MM.1S (cell line): ENCODE measurements at regions not wholly inside any gene's neighbourhood (a gene's known extent, or its start where the extent isn't known, plus 50 kb on each side); places are given as distances from the start of the nearest gene placed in this dataset.

Experiments
- DNase-seq: peaks from one replicate; pipeline ENCODE4 v3.0.0-alpha.2; 2015
- H2AFZ ChIP-seq: fragments of 300-600 bp; sonication (generic); 2 replicates; pipeline ENCODE4 v1.6.0; 2016; ENCODE audit warnings: antibody characterized with exemption, low read length
- H3F3A ChIP-seq: fragments of 300-600 bp; sonication (generic); 2 replicates; pipeline ENCODE4 v1.6.1; 2016; ENCODE audit warnings: mild to moderate bottlenecking, antibody characterized with exemption, low read length, moderate library complexity, mixed read lengths; ENCODE audit not compliant: insufficient read depth
- H3K27ac ChIP-seq: fragments of 300-600 bp; sonication (generic); 2 replicates; pipeline ENCODE4 v1.5.1; 2016; ENCODE audit warnings: mild to moderate bottlenecking, low read length
- H3K27me3 ChIP-seq: fragments of 300-600 bp; sonication (generic); replicated peaks from 2 replicates; pipeline ENCODE4 v1.6.0; 2016; ENCODE audit warnings: low read length; ENCODE audit not compliant: insufficient read depth
- H3K36me3 ChIP-seq: fragments of 300-600 bp; sonication (generic); replicated peaks from 2 replicates; pipeline ENCODE4 v1.6.1; 2016; ENCODE audit warnings: mild to moderate bottlenecking, low read length, mixed read lengths; ENCODE audit not compliant: insufficient read depth
- H3K4me1 ChIP-seq: fragments of 300-600 bp; sonication (generic); 2 replicates; pipeline ENCODE4 v1.6.1; 2016; ENCODE audit warnings: low read length, mixed read lengths
- H3K4me2 ChIP-seq: fragments of 300-600 bp; sonication (generic); 2 replicates; pipeline ENCODE4 v1.6.0; 2016; ENCODE audit warnings: low read depth, low read length
- H3K4me3 ChIP-seq: fragments of 300-600 bp; sonication (generic); 2 replicates; pipeline ENCODE4 v1.5.1; 2016; ENCODE audit warnings: low read length, mixed read lengths
- H3K79me2 ChIP-seq: fragments of 300-600 bp; sonication (generic); 2 replicates; pipeline ENCODE4 v1.6.1; 2016; ENCODE audit warnings: mixed run types, low read length, mixed read lengths
- H3K9ac ChIP-seq: fragments of 300-600 bp; sonication (generic); 2 replicates; pipeline ENCODE4 v1.6.1; 2016; ENCODE audit warnings: low read length, mixed read lengths
- H3K9me2 ChIP-seq: fragments of 300-600 bp; sonication (generic); replicated peaks from 2 replicates; pipeline ENCODE4 v1.6.1; 2016; ENCODE audit warnings: mild to moderate bottlenecking, low read length, mixed read lengths; ENCODE audit not compliant: insufficient read depth
- H3K9me3 ChIP-seq: fragments of 300-600 bp; sonication (generic); replicated peaks from 2 replicates; pipeline ENCODE4 v1.6.1; 2016; ENCODE audit warnings: mild to moderate bottlenecking, low read length, mixed read lengths; ENCODE audit not compliant: insufficient read depth
- H4K20me1 ChIP-seq: fragments of 300-600 bp; sonication (generic); 2 replicates; pipeline ENCODE4 v1.6.1; 2016; ENCODE audit warnings: mild to moderate bottlenecking, low read length, moderate library complexity, mixed read lengths; ENCODE audit not compliant: insufficient read depth
- CTCF ChIP-seq: fragments of 300-600 bp; sonication (generic); IDR thresholded peaks from 2 replicates; pipeline ENCODE4 v1.5.1; 2016; ENCODE audit warnings: antibody characterized with exemption, low read length, mixed read lengths
- EZH2 ChIP-seq: fragments of 300-600 bp; sonication (generic); optimal IDR thresholded peaks from 2 replicates; pipeline ENCODE3; 2017; ENCODE audit warnings: low read depth, mild to moderate bottlenecking, antibody characterized with exemption, low read length, mixed read lengths
- EZH2phosphoT487 ChIP-seq: fragments of 300-600 bp; sonication (generic); IDR thresholded peaks from 2 replicates; pipeline ENCODE4 v1.6.1; 2018; ENCODE audit warnings: antibody characterized with exemption, low read length

- Histone ChIP-seq H3K36me3 (no peaks in the 10 kb centered on the region), H3K9me3 (no peaks in the 10 kb centered on the region), H3K9me2 (no peaks in the 10 kb centered on the region), H3K79me2 (no peaks in the 10 kb centered on the region), H3F3A (peaks cover 28% of the 10 kb centered on the region), H3K4me1 (peaks cover 52% of the 10 kb centered on the region), H3K4me3 (no peak overlapping the region), H3K9ac (no peak overlapping the region), H2AFZ (no peak overlapping the region), H3K27ac (no peak overlapping the region), H4K20me1 (no peaks in the 10 kb centered on the region), H3K4me2 (no peak overlapping the region), H3K27me3 (no peaks in the 10 kb centered on the region)
- TF ChIP-seq EZH2 (no peak), CTCF (no peak), EZH2phosphoT487 (no peak)
- no peak for DNase-seq
Measured at GRCh38 chr3:157097198-157097597, 62.7 kb downstream of the CCNL1 start.

DNA sequence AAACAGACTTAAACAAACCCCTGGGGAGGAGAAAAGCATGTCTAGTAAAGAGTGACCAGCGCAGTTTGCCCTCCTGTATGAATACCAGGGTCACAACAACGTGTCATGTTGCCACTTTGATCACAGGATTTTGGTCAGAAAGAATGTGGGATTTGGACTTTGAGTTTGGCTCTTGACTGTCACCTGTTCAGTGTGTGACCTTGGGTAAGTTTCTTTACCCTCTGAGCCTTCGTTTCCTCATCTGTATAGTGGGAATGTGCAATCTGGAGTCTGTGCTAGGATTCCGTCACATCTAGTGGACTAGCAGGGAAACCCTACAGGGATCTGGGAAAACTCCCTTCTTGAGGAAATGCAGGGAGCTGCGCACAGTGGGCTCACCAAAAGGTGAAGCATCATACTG is 63.6 kb downstream of the CCNL1 start:
- Histone ChIP-seq H3K4me3 (no peak overlapping the region), H4K20me1 (no peaks in the 10 kb centered on the region), H3K27ac (no peak overlapping the region), H3K9me3 (no peaks in the 10 kb centered on the region), H3K27me3 (no peaks in the 10 kb centered on the region), H3F3A (peaks cover 32% of the 10 kb centered on the region), H2AFZ (no peak overlapping the region), H3K4me1 (peaks cover 52% of the 10 kb centered on the region), H3K36me3 (no peaks in the 10 kb centered on the region), H3K79me2 (no peaks in the 10 kb centered on the region), H3K9ac (no peak overlapping the region), H3K4me2 (no peak overlapping the region), H3K9me2 (no peaks in the 10 kb centered on the region)
- TF ChIP-seq EZH2 (no peak), CTCF (no peak), EZH2phosphoT487 (no peak)
- DNase-seq = no peak
